Body of pancreas (tissue), 4 donors: ENCODE measurements at regions not wholly inside any gene's neighbourhood (a gene's known extent, or its start where the extent isn't known, plus 50 kb on each side); places are given as distances from the start of the nearest gene placed in this dataset.

ENCODE experiments used
- CTCF ChIP-seq, 7 experiments: fragments of 450-650 bp in 4 of 7; fragments of 200-600 bp in 3 of 7; sonication (generic) in 3 of 7; IDR thresholded peaks; one replicate each; pipeline ENCODE4 v1.5.1; 2016 to 2019; ENCODE audit warnings: antibody characterized with exemption in 7 of 7
- POLR2A ChIP-seq, 3 donors: fragments of 450-650 bp; IDR thresholded peaks; one replicate each; pipeline ENCODE4 v1.6.1; 2016; ENCODE audit warnings: antibody characterized with exemption in 3 of 3, mild to moderate bottlenecking in 2 of 3

DNA sequence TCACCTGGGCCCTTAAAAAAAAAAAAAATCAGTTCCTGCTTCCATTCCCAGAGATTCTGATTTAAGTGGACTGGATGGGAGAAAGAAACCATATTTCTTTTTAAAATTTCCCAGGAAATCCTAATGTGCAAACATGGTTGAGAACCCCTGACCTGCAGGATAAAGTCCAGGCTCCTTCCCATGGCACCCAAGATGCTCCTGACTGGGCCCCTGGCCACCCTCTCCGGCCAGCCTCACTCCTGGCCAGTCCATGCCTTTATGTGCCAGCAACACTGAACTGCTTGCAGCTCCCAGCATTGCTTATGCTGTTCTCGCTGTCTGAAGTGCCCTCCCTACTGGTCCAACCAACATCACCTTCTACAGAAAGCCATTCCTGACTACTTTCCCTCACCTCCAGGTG, 93.9 kb downstream of the TEX35 start:
- TF ChIP-seq POLR2A (IDR thresholded peaks at IDR 0.05) = no peak
- no peak for TF ChIP-seq CTCF (IDR thresholded peaks at IDR 0.05)
